ENCODE measurements at regions not wholly inside any gene's neighbourhood (a gene's known extent, or its start where the extent isn't known, plus 50 kb on each side); places are given as distances from the start of the nearest gene placed in this dataset.

DNA sequence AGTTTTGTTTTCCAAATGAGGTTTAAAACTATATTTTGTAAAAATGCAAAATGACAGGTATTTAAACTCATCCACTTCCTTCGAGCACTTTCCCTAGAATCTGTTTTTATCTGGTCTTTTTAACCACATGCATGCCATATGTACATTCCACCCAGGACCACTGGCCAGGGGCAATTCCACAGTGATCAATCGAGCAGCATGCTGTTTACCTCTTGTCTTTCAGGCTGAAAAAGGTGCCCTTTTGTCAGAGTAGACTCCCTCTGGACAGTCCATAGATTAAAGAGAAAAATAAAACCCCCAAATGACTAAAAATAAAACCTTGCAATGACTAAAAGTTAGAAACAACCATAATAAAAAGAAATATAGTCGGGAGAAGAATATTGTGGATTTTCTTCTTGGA lies 313.3 kb downstream of the LMO4 start:
- TF ChIP-seq, protein P1, sequence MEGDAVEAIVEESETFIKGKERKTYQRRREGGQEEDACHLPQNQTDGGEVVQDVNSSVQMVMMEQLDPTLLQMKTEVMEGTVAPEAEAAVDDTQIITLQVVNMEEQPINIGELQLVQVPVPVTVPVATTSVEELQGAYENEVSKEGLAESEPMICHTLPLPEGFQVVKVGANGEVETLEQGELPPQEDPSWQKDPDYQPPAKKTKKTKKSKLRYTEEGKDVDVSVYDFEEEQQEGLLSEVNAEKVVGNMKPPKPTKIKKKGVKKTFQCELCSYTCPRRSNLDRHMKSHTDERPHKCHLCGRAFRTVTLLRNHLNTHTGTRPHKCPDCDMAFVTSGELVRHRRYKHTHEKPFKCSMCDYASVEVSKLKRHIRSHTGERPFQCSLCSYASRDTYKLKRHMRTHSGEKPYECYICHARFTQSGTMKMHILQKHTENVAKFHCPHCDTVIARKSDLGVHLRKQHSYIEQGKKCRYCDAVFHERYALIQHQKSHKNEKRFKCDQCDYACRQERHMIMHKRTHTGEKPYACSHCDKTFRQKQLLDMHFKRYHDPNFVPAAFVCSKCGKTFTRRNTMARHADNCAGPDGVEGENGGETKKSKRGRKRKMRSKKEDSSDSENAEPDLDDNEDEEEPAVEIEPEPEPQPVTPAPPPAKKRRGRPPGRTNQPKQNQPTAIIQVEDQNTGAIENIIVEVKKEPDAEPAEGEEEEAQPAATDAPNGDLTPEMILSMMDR (IDR thresholded peaks at IDR 0.05; ENCODE audit: insufficient read depth, low read length) = no peak
- TF ChIP-seq, protein P2, sequence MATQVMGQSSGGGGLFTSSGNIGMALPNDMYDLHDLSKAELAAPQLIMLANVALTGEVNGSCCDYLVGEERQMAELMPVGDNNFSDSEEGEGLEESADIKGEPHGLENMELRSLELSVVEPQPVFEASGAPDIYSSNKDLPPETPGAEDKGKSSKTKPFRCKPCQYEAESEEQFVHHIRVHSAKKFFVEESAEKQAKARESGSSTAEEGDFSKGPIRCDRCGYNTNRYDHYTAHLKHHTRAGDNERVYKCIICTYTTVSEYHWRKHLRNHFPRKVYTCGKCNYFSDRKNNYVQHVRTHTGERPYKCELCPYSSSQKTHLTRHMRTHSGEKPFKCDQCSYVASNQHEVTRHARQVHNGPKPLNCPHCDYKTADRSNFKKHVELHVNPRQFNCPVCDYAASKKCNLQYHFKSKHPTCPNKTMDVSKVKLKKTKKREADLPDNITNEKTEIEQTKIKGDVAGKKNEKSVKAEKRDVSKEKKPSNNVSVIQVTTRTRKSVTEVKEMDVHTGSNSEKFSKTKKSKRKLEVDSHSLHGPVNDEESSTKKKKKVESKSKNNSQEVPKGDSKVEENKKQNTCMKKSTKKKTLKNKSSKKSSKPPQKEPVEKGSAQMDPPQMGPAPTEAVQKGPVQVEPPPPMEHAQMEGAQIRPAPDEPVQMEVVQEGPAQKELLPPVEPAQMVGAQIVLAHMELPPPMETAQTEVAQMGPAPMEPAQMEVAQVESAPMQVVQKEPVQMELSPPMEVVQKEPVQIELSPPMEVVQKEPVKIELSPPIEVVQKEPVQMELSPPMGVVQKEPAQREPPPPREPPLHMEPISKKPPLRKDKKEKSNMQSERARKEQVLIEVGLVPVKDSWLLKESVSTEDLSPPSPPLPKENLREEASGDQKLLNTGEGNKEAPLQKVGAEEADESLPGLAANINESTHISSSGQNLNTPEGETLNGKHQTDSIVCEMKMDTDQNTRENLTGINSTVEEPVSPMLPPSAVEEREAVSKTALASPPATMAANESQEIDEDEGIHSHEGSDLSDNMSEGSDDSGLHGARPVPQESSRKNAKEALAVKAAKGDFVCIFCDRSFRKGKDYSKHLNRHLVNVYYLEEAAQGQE (IDR thresholded peaks at IDR 0.05; ENCODE audit: insufficient replicate concordance, low read depth) = no peak
- no peak for TF ChIP-seq SPI1 (IDR thresholded peaks at IDR 0.05; ENCODE audit: borderline replicate concordance, low read depth)
- TF ChIP-seq GABPA (IDR thresholded peaks at IDR 0.05; ENCODE audit: low read depth) = no peak
- TF ChIP-seq POLR2AphosphoS5 (IDR thresholded peaks at IDR 0.05; ENCODE audit: low read depth) = no peak
- H3K27ac ChIP-seq (replicated peaks) = no peak overlapping the region
- no peak for DNase-seq (ENCODE audit: low read depth in 1 of 2, low spot score in 1 of 2)
- H3K4me3 ChIP-seq (replicated peaks; ENCODE audit: insufficient read depth, low read length) = no peak overlapping the region
- no peaks in the 10 kb centered on the region for H3K27me3 ChIP-seq (ENCODE audit: insufficient read depth, poor library complexity, severe bottlenecking)

GRCh38 chr1:87642581-87643221 lies 314.0 kb downstream of the LMO4 start:
- Histone ChIP-seq H3K27ac (replicated peaks) (no peak overlapping the region), H3K27me3 (ENCODE audit: insufficient read depth, poor library complexity, severe bottlenecking) (no peaks in the 10 kb centered on the region), H3K4me3 (replicated peaks; ENCODE audit: insufficient read depth, low read length) (no peak overlapping the region)
- no peak for DNase-seq (ENCODE audit: low read depth in 1 of 2, low spot score in 1 of 2)
- TF ChIP-seq, protein P1 (IDR thresholded peaks at IDR 0.05; ENCODE audit: insufficient read depth, low read length) = no peak
- no peak for TF ChIP-seq SPI1 (IDR thresholded peaks at IDR 0.05; ENCODE audit: borderline replicate concordance, low read depth)
- no peak for TF ChIP-seq POLR2AphosphoS5 (IDR thresholded peaks at IDR 0.05; ENCODE audit: low read depth)
- TF ChIP-seq, protein P2 (IDR thresholded peaks at IDR 0.05; ENCODE audit: insufficient replicate concordance, low read depth) = no peak
- TF ChIP-seq GABPA (IDR thresholded peaks at IDR 0.05; ENCODE audit: low read depth) = no peak

DNA sequence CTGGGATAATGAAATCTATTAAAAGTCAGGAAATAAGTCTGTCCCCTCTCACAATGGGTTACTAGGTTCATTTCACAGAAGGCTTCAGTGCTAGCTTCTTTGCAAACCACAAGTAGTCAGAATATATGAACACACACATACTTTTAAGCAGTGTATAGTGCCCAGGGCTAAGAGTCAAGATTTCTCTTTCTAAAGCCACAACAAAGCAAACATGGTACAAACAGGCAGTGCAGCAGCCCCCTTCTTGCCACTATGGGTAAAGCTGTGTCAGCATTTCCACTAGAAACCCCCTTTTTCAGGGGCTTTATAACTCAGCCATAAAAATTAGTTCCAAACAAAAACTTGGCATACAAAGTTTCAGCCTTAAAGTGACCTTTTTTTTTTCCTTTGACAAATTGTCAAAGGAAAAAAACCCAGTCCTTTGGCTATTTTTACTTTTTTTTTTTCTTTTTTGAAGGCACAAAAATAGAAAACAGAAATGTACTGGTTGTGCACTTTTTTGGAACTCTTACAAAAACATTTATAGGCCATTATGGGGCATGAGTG lies 315.4 kb downstream of the LMO4 start:
- no peak overlapping the region for H3K27ac ChIP-seq (replicated peaks)
- H3K4me3 ChIP-seq (replicated peaks; ENCODE audit: insufficient read depth, low read length) = no peak overlapping the region
- TF ChIP-seq, protein P1 (IDR thresholded peaks at IDR 0.05; ENCODE audit: insufficient read depth, low read length) = no peak
- TF ChIP-seq SPI1 (IDR thresholded peaks at IDR 0.05; ENCODE audit: borderline replicate concordance, low read depth) (no peak), POLR2AphosphoS5 (IDR thresholded peaks at IDR 0.05; ENCODE audit: low read depth) (no peak), GABPA (IDR thresholded peaks at IDR 0.05; ENCODE audit: low read depth) (no peak)
- TF ChIP-seq, protein P2 (IDR thresholded peaks at IDR 0.05; ENCODE audit: insufficient replicate concordance, low read depth) = no peak
- no peak for DNase-seq (ENCODE audit: low read depth in 1 of 2, low spot score in 1 of 2)
- H3K27me3 ChIP-seq (ENCODE audit: insufficient read depth, poor library complexity, severe bottlenecking) = no peaks in the 10 kb centered on the region

Data from HL-60 (cell line).